ENCODE measurements at regions not wholly inside any gene's neighbourhood (a gene's known extent, or its start where the extent isn't known, plus 50 kb on each side); places are given as distances from the start of the nearest gene placed in this dataset.

- DNase-seq (ENCODE audit: low spot score): no peak
- in situ Hi-C loops (cut with HindIII; ENCODE audit: low sequenced_read_pairs): no loop called here
These were observed 471.5 kb downstream of the PIK3C3 start for GRCh38 chr18:42426496-42427015.

GRCh38 chr18:42429196-42429595 lies 474.2 kb downstream of the PIK3C3 start:
- in situ Hi-C loops (cut with HindIII; ENCODE audit: low sequenced_read_pairs): no loop called here
- DNase-seq (ENCODE audit: low spot score): peak; percentile 77

GRCh38 chr18:42436222-42436765 lies 481.3 kb downstream of the PIK3C3 start:
- in situ Hi-C loops (cut with HindIII; ENCODE audit: low sequenced_read_pairs): no loop called here

GRCh38 chr18:42437001-42437400 lies 482.0 kb downstream of the PIK3C3 start:
- peak; percentile 76 for DNase-seq (ENCODE audit: low spot score)
- in situ Hi-C loops (cut with HindIII; ENCODE audit: low sequenced_read_pairs): no loop called here

More at GRCh38 chr18:42436222-42436765, 481.3 kb downstream of the PIK3C3 start:
- DNase-seq (ENCODE audit: low spot score): peak; percentile 67

GRCh38 chr18:42437646-42438045 lies 482.6 kb downstream of the PIK3C3 start:
- DNase-seq (ENCODE audit: low spot score): peak; percentile 100
- in situ Hi-C loops (cut with HindIII; ENCODE audit: low sequenced_read_pairs): no loop called here

- DNase-seq (ENCODE audit: low spot score): no peak
- in situ Hi-C loops (cut with HindIII; ENCODE audit: low sequenced_read_pairs): no loop called here
These were observed 487.6 kb downstream of the PIK3C3 start for GRCh38 chr18:42442656-42443055.

GRCh38 chr18:42444349-42444748 lies 489.3 kb downstream of the PIK3C3 start:
- in situ Hi-C loops (cut with HindIII; ENCODE audit: low sequenced_read_pairs): no loop called here
- no peak for DNase-seq (ENCODE audit: low spot score)

- no peak for DNase-seq (ENCODE audit: low spot score)
- in situ Hi-C loops (cut with HindIII; ENCODE audit: low sequenced_read_pairs): no loop called here
These were observed 490.3 kb downstream of the PIK3C3 start for GRCh38 chr18:42445359-42445758.

GRCh38 chr18:42446195-42446594 lies 491.2 kb downstream of the PIK3C3 start:
- in situ Hi-C loops (cut with HindIII; ENCODE audit: low sequenced_read_pairs): no loop called here
- DNase-seq (ENCODE audit: low spot score): no peak

GRCh38 chr18:42447688-42448087 lies 492.7 kb downstream of the PIK3C3 start:
- no peak for DNase-seq (ENCODE audit: low spot score)
- in situ Hi-C loops (cut with HindIII; ENCODE audit: low sequenced_read_pairs): no loop called here

- no peak for DNase-seq (ENCODE audit: low spot score)
- in situ Hi-C loops (cut with HindIII; ENCODE audit: low sequenced_read_pairs): no loop called here
These were observed 503.2 kb downstream of the PIK3C3 start for GRCh38 chr18:42458226-42458625.

- in situ Hi-C loops (cut with HindIII; ENCODE audit: low sequenced_read_pairs): no loop called here
- no peak for DNase-seq (ENCODE audit: low spot score)
These were observed 504.8 kb downstream of the PIK3C3 start for GRCh38 chr18:42459873-42460272.

GRCh38 chr18:42471885-42472284 lies 516.9 kb downstream of the PIK3C3 start:
- no peak for DNase-seq (ENCODE audit: low spot score)
- in situ Hi-C loops (cut with HindIII; ENCODE audit: low sequenced_read_pairs): no loop called here

- DNase-seq (ENCODE audit: low spot score): no peak
- in situ Hi-C loops (cut with HindIII; ENCODE audit: low sequenced_read_pairs): no loop called here
These were observed 518.6 kb downstream of the PIK3C3 start for GRCh38 chr18:42473611-42474010.

GRCh38 chr18:42474577-42474976 lies 519.5 kb downstream of the PIK3C3 start:
- in situ Hi-C loops (cut with HindIII; ENCODE audit: low sequenced_read_pairs): no loop called here
- no peak for DNase-seq (ENCODE audit: low spot score)

- in situ Hi-C loops (cut with HindIII; ENCODE audit: low sequenced_read_pairs): no loop called here
These were observed 520.1 kb downstream of the PIK3C3 start for GRCh38 chr18:42475157-42475556.

GRCh38 chr18:42477267-42477666 lies 522.2 kb downstream of the PIK3C3 start:
- in situ Hi-C loops (cut with HindIII; ENCODE audit: low sequenced_read_pairs): no loop called here
- no peak for DNase-seq (ENCODE audit: low spot score)

More at GRCh38 chr18:42475157-42475556, 520.1 kb downstream of the PIK3C3 start:
- DNase-seq (ENCODE audit: low spot score): peak; percentile 19

GRCh38 chr18:42480441-42480840 lies 525.4 kb downstream of the PIK3C3 start:
- DNase-seq (ENCODE audit: low spot score): no peak
- in situ Hi-C loops (cut with HindIII; ENCODE audit: low sequenced_read_pairs): no loop called here

GRCh38 chr18:42484648-42485047 lies 529.6 kb downstream of the PIK3C3 start:
- in situ Hi-C loops (cut with HindIII; ENCODE audit: low sequenced_read_pairs): no loop called here
- DNase-seq (ENCODE audit: low spot score): no peak

- DNase-seq (ENCODE audit: low spot score): no peak
- in situ Hi-C loops (cut with HindIII; ENCODE audit: low sequenced_read_pairs): no loop called here
These were observed 531.2 kb downstream of the PIK3C3 start for GRCh38 chr18:42486271-42486670.

GRCh38 chr18:42508683-42509296 lies 553.8 kb downstream of the PIK3C3 start:
- in situ Hi-C loops (cut with HindIII; ENCODE audit: low sequenced_read_pairs): no loop called here

More at GRCh38 chr18:42508683-42509296, 553.8 kb downstream of the PIK3C3 start:
- DNase-seq (ENCODE audit: low spot score): no peak

Data from G401 (cell line).